Vagina (tissue), 2 donors: ENCODE measurements at regions not wholly inside any gene's neighbourhood (a gene's known extent, or its start where the extent isn't known, plus 50 kb on each side); places are given as distances from the start of the nearest gene placed in this dataset.

Experiments used
- POLR2A ChIP-seq, 2 donors: fragments of 450-650 bp; IDR thresholded peaks; one replicate each; pipeline ENCODE4 v1.6.1; 2017; ENCODE audit warnings: antibody characterized with exemption in 2 of 2, mild to moderate bottlenecking in 2 of 2, moderate library complexity in 2 of 2
- TF ChIP-seq, protein P1 (sequence below), 3 experiments: fragments of 450-650 bp in 2 of 3; fragments of 200-600 bp in 1 of 3; sonication (generic) in 1 of 3; IDR thresholded peaks; one replicate each; pipeline ENCODE4 v1.5.1; 2017 to 2019; ENCODE audit warnings: antibody characterized with exemption in 3 of 3, mild to moderate bottlenecking in 2 of 3, moderate library complexity in 2 of 3

DNA sequence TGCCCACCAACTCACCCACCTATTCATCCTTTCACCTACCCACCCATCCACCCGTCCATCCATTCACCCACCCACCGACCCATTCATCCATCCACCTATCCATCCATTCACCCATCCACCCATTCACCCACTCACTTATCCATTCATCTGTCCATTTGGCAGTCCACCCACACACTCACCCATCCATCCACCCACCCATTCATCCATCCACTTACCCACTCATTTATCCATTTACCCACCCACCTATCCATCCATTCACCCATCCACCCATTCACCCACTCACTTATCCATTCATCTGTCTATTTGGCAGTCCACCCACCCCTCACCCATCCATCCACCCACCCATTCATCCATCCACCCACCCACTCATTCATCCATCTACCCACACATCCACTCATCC, 278.1 kb upstream of the IRX4 start:
- TF ChIP-seq, protein P1, sequence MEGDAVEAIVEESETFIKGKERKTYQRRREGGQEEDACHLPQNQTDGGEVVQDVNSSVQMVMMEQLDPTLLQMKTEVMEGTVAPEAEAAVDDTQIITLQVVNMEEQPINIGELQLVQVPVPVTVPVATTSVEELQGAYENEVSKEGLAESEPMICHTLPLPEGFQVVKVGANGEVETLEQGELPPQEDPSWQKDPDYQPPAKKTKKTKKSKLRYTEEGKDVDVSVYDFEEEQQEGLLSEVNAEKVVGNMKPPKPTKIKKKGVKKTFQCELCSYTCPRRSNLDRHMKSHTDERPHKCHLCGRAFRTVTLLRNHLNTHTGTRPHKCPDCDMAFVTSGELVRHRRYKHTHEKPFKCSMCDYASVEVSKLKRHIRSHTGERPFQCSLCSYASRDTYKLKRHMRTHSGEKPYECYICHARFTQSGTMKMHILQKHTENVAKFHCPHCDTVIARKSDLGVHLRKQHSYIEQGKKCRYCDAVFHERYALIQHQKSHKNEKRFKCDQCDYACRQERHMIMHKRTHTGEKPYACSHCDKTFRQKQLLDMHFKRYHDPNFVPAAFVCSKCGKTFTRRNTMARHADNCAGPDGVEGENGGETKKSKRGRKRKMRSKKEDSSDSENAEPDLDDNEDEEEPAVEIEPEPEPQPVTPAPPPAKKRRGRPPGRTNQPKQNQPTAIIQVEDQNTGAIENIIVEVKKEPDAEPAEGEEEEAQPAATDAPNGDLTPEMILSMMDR (IDR thresholded peaks at IDR 0.05): no peak
- no peak for TF ChIP-seq POLR2A (IDR thresholded peaks at IDR 0.05)
